AG04450 (cell line): ENCODE measurements at regions not wholly inside any gene's neighbourhood (a gene's known extent, or its start where the extent isn't known, plus 50 kb on each side); places are given as distances from the start of the nearest gene placed in this dataset.

ENCODE experiments used
- CTCF ChIA-PET: fragments of 300-600, 350-600 bp; formaldehyde crosslinking; extraction: SDS; loops from one replicate; lab custom pipeline; 2022; ENCODE audit warnings: antibody characterized with exemption, inconsistent platforms; lab: Charles Lee
- POLR2A ChIA-PET: fragments of 350-600 bp; formaldehyde crosslinking; extraction: SDS; loops from one replicate; lab custom pipeline; 2021; ENCODE audit warnings: antibody characterized with exemption, inconsistent platforms; lab: Yijun Ruan, JAX
- DNase-seq: peaks from one replicate; pipeline ENCODE4 v3.0.0-alpha.2; 2011; ENCODE audit warnings: low read depth, low spot score
- H3K27ac ChIP-seq: one replicate; pipeline ENCODE4 v1.5.1; 2012; ENCODE audit warnings: low read depth, low read length, control low read depth
- H3K27me3 ChIP-seq: one replicate; pipeline ENCODE4 v1.6.0; 2012; ENCODE audit warnings: low read length; ENCODE audit not compliant: control insufficient read depth, insufficient read depth
- H3K4me3 ChIP-seq: 2 replicates; pipeline ENCODE4 v1.5.1; 2011; ENCODE audit warnings: mild to moderate bottlenecking, low read depth, low read length, control low read depth
- H3K9me3 ChIP-seq: 2 replicates; pipeline ENCODE4 v1.5.1; 2012; ENCODE audit warnings: low read length; ENCODE audit not compliant: control insufficient read depth, insufficient read depth
- CTCF ChIP-seq: IDR thresholded peaks from 2 replicates; pipeline ENCODE4 v1.5.1; 2011; ENCODE audit warnings: low read depth, low read length, control low read depth, inconsistent platforms

- no peak for TF ChIP-seq CTCF
- Histone ChIP-seq H3K27ac (no peak overlapping the region), H3K9me3 (no peaks in the 10 kb centered on the region), H3K4me3 (no peak overlapping the region), H3K27me3 (no peaks in the 10 kb centered on the region)
- CTCF ChIA-PET, result no interaction called here
- DNase-seq, result no peak
- POLR2A ChIA-PET, result no interaction called here
Observed at GRCh38 chr6:81300961-81301360, 451.5 kb downstream of the TENT5A start.

- DNase-seq, result no peak
- no peak for TF ChIP-seq CTCF
- no peaks in the 10 kb centered on the region for H3K9me3 ChIP-seq
- H3K27me3 ChIP-seq, result no peaks in the 10 kb centered on the region
- no peak overlapping the region for H3K4me3 ChIP-seq
- POLR2A ChIA-PET, result no interaction called here
- CTCF ChIA-PET, result no interaction called here
- H3K27ac ChIP-seq, result no peak overlapping the region
Observed at GRCh38 chr6:81298751-81299150, 453.7 kb downstream of the TENT5A start.

- CTCF ChIA-PET, result no interaction called here
- no peak for TF ChIP-seq CTCF
- POLR2A ChIA-PET, result no interaction called here
- H3K4me3 ChIP-seq, result no peak overlapping the region
- H3K27me3 ChIP-seq, result no peaks in the 10 kb centered on the region
- no peaks in the 10 kb centered on the region for H3K9me3 ChIP-seq
- no peak overlapping the region for H3K27ac ChIP-seq
- DNase-seq, result no peak
Observed at GRCh38 chr6:81295310-81295709, 457.2 kb downstream of the TENT5A start.

- no peak for DNase-seq
- no peaks in the 10 kb centered on the region for H3K9me3 ChIP-seq
- POLR2A ChIA-PET, result no interaction called here
- H3K4me3 ChIP-seq, result no peak overlapping the region
- CTCF ChIA-PET, result no interaction called here
- H3K27ac ChIP-seq, result no peak overlapping the region
- H3K27me3 ChIP-seq, result no peaks in the 10 kb centered on the region
- no peak for TF ChIP-seq CTCF
Observed at GRCh38 chr6:81293896-81294295, 458.6 kb downstream of the TENT5A start.

- TF ChIP-seq CTCF, result no peak
- ChIA-PET CTCF (no interaction called here), POLR2A (no interaction called here)
Observed at GRCh38 chr6:81289229-81289628, 463.3 kb downstream of the TENT5A start.

More at GRCh38 chr6:81289229-81289628, 463.3 kb downstream of the TENT5A start:
- Histone ChIP-seq H3K9me3 (no peaks in the 10 kb centered on the region), H3K27ac (no peak overlapping the region), H3K27me3 (no peaks in the 10 kb centered on the region), H3K4me3 (no peak overlapping the region)
- no peak for DNase-seq
